ENCODE measurements at regions not wholly inside any gene's neighbourhood (a gene's known extent, or its start where the extent isn't known, plus 50 kb on each side); places are given as distances from the start of the nearest gene placed in this dataset.
"Not testable (repeated sequence)": the region's sequence is repeated elsewhere in the genome, so short reads cannot be mapped to it uniquely, and the experiment has no call there.

- peak; percentile 6 for DNase-seq
Observed at GRCh38 chr5:111859533-111860270, 102.7 kb upstream of the NREP start.

- no peak for DNase-seq
Observed at GRCh38 chr5:111859031-111859430, 102.0 kb upstream of the NREP start.

- no peak for DNase-seq
Observed at GRCh38 chr5:111857623-111858022, 100.6 kb upstream of the NREP start.

- DNase-seq: no peak
Observed at GRCh38 chr5:111856876-111857466, 100.0 kb upstream of the NREP start.

- DNase-seq: no peak
Observed at GRCh38 chr5:111855356-111855755, 98.4 kb upstream of the NREP start.

- no peak for DNase-seq
Observed at GRCh38 chr5:111854186-111854585, 97.2 kb upstream of the NREP start.

- DNase-seq: no peak
Observed at GRCh38 chr5:111853748-111854147, 96.8 kb upstream of the NREP start.

- DNase-seq: peak; percentile 6
Observed at GRCh38 chr5:111851631-111852548, 94.9 kb upstream of the NREP start.

- no peak for DNase-seq
Observed at GRCh38 chr5:111848476-111848875, 91.5 kb upstream of the NREP start.

- DNase-seq: no peak
Observed at GRCh38 chr5:111847052-111847925, 90.3 kb upstream of the NREP start.

- no peak for DNase-seq
Observed at GRCh38 chr5:111840036-111840674, 83.2 kb upstream of the NREP start.

GRCh38 chr5:111839438-111839837 is 82.4 kb upstream of the NREP start:
- no peak for DNase-seq

- no peak for DNase-seq
Observed at GRCh38 chr5:111836426-111836825, 79.4 kb upstream of the NREP start.

- DNase-seq: no peak
Observed at GRCh38 chr5:111834926-111835599, 78.1 kb upstream of the NREP start.

- no peak for DNase-seq
Observed at GRCh38 chr5:111830333-111830732, 73.3 kb upstream of the NREP start.

GRCh38 chr5:111829701-111830100 is 72.7 kb upstream of the NREP start:
- no peak for DNase-seq

- no peak for DNase-seq
Observed at GRCh38 chr5:111826064-111826463, 69.1 kb upstream of the NREP start.

GRCh38 chr5:111820072-111820471 is 63.1 kb upstream of the NREP start:
- DNase-seq: no peak

GRCh38 chr5:111819028-111819427 is 62.0 kb upstream of the NREP start:
- DNase-seq: not testable (repeated sequence)

GRCh38 chr5:111813537-111813936 is 56.5 kb upstream of the NREP start:
- peak; percentile 57 for DNase-seq

- no peak for DNase-seq
Observed at GRCh38 chr5:111810112-111810511, 53.1 kb upstream of the NREP start.

All from suppressor macrophage treated with lipopolysaccharide for 4 hours (primary cell).